GM19395 (cell line): ENCODE measurements at regions not wholly inside any gene's neighbourhood (a gene's known extent, or its start where the extent isn't known, plus 50 kb on each side); places are given as distances from the start of the nearest gene placed in this dataset.

Experiments
- ATAC-seq: cut with Tn5 transposase; IDR thresholded peaks from one replicate; pipeline ENCODE4 v1.9.1; 2021; ENCODE audit warnings: mild to moderate bottlenecking, moderate library complexity; ENCODE audit not compliant: unreplicated experiment

DNA sequence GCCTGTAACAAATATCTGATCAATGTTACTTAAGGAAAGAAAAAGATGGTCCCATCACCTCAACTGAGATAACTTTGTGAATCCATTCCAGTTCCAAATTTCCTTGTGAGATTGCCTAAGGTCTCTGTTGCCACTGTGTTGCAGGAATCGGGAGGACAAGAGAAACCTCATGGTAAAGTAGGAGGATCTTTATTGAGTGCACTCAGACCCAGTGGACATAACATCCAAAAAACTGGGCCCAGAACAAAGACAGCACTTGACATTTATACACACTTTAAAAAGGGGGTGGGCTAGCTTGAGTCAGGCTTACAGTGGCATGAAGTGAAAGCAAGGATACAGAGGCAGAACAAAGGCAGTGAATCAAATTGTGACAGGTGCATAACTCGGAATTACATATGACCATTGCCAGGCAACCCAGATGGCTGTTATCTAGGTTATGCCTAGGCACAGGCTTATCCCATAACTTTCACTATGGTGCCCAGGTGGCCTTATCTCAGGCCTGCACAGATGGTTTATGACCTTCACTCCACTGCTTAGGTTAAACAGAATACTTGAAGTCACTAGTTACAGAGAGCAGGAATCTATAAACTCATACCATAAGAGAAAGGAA, 459.4 kb upstream of the PCDH20 start:
- no peak for ATAC-seq

DNA sequence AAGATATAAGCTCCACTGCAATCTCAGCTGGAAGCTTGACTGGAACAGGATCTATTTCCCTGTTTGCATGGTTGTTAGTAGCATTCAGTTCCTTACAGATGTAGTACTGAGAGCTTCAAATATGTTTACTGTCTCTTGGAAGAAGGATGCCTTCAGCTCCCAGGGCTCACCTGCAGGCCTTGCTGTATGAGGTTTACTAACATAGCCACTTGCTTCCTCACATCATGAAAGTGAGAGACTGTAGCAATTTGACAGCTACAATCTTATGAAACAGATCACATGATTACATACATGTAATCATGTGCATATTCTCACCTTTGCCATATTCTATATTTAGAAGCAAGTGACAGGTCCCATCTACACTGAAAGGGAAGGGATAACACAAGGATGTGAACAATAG, 458.1 kb upstream of the PCDH20 start:
- no peak for ATAC-seq

DNA sequence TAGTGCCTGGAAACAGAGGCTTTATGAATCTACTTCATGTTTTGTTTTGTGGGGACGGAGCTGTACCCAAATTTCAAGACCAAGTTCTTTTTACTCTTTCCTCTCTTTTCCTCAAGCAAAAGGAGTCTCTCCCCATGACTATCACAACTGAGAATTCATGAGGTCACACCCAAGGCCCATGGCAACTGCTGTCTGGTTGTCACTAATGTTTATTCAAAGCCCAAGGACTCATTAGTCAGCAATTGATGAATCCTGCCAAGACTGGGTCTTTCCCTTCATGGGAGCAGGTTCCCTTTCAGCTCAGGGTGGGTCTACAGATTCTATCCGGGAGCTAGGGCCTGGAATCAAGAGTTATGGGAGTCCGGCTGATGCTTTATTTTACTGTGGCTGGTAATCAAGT, 441.5 kb upstream of the PCDH20 start:
- no peak for ATAC-seq

DNA sequence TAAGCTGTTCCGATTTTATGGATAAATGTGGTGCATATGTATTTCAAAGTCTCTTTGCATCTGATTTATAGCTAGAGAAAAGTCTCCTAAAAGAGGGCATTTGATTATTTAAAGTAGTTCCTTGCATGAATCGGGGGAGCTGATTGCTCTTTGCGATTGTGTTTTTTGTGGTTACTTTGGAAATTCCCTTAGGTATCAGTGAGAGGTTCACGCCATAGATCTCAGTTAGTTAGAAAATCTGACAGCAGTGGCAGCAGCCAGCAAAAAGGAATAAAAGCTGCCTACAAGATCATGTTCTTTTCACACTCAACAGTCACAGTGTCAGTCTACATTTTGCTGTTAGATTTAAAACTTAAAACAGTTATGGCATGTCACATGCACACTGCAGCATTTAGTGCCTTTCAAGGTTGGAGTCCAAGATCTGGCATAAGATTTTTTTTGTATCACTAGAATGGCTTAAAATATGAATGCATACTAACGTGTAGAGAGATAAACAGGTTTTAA, 436.5 kb upstream of the PCDH20 start:
- no peak for ATAC-seq

DNA sequence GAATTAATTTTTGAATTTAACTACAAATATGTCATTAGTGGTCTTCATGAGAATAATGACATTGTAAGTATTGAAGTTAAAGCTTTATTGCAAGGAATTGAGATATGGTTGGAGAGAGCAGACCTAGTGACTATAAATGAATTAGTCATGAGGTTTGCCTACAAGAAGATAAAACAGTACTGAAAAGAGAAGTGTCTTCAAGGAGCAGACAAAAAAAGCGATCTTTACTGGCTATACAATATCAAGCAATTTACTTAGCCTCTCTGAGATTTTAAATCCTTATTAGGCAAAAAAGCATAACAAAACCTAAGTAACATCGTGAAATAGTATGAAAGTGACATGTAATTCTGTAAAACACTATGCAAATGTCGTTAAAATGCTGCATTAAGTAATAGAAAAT, 435.1 kb upstream of the PCDH20 start:
- no peak for ATAC-seq

DNA sequence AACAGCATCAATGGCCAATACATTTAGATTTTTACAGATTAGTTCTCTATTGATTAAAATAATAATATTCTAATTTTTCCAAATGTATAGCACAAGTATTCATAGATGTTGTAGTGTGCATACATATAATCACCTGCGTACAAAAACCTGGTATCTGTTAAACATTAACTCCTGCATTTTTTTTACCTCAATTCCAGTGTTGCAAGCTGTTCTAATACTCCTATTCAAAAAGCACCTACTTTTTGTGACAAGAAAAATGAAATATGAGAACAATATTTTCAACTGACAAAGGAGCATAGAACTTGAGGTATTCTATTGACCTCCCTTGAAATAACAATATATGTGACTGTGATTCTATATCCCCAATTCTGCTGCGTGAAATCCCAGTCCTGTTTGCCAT, 422.9 kb upstream of the PCDH20 start:
- no peak for ATAC-seq

DNA sequence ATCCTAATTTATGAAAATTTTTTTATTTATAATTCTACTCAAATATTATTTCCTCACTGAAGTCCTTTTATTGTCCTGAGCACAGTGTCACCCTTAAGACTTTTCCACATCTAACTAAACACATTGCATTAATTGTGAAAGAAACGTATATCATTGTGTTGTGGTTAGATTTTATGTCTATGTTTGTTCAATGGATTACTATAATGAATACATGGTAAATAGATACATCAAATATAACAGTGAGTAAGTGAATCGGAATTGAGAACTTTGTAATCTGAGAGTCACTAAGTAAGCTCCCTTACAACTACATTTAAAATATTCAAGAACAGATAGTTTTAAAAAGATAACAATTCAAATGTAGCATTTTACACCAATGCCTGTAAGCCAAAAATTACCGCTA, 417.6 kb upstream of the PCDH20 start:
- ATAC-seq = no peak

DNA sequence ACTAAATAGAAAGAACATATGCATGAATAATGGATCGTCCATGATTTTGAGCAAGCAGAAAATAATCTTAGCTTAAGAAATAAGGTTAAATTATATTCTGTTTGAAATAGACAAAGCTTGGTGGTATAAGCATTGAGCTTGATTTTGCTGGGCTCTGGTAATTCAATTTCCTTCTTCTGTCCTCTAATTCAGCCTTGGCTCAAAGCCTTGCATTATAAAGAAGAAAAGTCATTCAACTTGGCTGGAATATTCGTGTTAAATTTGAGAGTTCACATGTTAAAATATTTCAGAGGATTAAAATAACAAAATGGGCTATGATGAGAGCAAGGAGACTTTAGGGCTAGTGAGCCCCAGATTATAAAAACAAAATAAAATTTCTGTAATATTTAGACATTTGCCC, 415.4 kb upstream of the PCDH20 start:
- ATAC-seq = no peak

DNA sequence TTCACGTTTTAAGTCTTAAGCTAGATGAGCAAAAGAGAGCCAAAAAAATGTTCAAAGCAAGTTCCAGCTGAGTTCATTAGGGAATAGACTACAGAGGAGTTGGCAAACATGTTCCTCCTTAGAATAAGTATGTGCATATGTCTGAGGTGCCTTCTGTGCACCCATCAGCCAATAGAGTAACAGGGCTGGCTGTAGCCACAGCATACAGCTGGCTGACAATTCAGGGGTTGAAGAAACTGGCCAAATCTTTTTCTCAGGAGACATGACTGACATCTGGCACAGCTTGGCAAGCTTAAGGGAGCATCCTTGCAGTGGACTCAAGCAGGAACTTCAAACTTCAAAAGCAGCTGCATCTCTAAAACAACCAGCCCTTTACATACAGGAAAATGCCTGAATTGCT, 414.8 kb upstream of the PCDH20 start:
- no peak for ATAC-seq

DNA sequence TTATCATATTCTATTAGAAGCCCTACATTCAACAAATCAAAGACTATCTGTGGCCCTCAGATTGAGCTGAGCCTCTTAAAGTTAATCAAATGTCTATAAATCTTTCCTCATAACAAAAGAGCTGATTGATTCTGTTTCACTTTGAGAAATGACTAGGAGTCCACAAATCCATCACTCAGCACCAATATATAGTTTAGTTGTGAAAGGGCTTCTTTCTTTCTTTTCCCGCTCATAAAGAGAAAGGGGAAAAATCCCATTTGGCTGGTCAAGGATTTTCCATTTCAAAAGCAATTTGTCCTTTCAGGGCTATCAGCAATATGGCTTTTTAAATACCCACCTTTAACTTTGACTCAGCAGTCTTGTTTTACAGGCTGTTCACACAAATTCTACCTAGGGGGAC, 408.5 kb upstream of the PCDH20 start:
- no peak for ATAC-seq

DNA sequence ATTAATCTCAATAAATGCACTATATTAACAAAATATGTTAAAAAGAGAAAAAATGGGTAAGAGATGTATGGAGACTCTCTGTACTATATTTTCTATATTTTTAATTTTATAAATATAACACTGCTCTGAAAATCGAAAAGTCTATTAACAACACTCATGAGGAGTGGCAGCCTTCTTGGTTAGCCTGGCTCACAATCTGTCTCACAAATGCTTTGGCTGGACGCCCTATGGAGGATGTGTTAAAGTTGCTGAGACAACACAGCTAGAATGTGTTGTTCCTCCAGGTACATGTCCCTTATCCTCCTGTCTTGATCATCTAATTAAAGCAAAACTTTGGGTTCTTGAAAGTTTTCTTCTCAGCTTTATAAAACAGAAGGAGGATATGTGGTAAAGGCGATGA, 396.6 kb upstream of the PCDH20 start:
- no peak for ATAC-seq

DNA sequence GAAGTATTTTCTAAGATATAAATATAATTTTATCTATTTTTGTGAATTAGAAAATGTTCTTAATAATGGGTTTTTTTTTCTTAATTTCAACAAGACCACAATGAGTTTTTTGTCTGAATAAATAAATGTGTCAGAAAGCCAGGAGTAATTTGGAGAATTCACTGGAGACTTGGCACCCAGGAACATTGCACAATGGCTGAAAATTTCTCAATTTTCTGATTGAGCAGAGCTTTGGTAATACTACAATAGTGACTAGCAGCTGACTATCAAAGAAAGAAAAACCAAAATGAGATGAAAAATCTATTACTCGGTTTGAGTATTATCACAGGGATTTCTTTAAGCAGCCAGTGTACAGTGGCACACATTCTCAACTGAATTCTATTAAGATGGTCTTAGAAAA, 394.4 kb upstream of the PCDH20 start:
- ATAC-seq = no peak

DNA sequence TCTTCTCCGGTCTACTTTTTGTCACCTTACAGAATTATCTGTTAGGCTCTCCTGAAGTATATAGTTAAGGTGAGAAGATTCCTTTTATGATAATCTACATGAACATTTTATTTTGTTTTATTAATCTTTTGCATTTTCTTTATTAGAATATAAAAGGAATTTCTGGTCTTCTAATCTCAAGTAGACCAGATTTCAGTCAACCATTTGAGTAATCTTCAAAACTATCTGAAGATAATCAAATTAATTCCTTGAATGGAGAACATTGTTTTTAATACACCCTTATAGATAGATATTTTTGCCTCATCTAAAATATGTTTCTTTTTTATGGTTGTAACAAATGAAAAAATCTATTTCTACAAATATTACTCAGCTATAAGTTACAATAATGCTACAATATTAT, 381.7 kb upstream of the PCDH20 start:
- no peak for ATAC-seq

DNA sequence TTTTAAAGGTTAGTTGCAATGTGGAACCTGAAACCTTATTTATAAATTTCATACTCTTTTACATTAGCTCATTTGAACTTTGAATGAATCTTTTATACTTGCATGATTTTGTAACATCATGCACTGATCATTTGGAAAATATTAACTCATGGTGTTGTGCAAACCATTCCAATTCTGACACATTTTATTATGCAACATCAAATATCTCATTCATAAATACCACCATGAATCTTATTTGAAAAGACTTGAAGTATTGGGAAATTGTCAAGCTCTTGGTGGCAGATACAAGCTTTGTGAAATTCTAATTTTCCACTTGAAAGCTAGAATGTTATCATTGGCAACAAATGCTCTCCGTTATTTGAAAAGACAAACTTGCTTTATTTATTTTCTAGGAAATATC, 379.9 kb upstream of the PCDH20 start:
- ATAC-seq = no peak

DNA sequence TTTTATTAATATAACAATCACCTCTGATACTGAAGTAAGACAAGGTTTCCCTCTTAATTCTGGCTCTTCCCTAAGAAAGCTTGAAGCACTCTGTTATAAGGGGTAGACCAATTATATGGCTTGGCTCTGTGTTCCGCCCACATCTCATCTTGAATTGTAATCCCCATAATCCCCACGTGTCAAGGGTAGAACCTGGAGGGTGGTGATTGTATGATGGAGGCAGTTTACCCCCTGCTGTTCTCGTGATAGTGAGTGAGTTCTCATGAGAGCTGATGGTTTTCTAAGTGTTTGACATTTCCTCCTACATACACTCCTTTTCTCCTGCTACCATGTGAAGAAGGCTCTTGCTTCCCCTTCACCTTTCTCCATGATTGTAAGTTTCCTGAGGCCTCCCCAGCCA, 363.8 kb upstream of the PCDH20 start:
- no peak for ATAC-seq

DNA sequence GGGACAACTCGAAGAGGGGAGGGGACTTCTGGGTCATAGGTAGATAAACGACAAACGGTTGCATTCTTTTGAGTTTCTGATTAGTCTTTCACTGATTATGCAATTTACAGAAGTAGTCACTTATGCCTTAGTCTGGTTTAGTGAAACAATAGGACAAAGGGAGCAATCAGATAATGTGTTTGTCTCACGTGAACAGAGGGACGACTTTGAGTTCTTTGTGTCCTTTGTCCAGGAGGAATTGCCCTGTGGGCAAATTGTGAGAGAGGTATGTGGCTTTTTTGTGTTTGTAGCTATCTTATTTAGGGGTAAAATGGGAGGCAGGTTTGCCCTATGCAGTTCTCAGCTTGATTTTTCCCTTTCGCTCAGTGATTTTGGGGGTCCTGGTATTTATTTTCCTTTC, 362.9 kb upstream of the PCDH20 start:
- no peak for ATAC-seq

DNA sequence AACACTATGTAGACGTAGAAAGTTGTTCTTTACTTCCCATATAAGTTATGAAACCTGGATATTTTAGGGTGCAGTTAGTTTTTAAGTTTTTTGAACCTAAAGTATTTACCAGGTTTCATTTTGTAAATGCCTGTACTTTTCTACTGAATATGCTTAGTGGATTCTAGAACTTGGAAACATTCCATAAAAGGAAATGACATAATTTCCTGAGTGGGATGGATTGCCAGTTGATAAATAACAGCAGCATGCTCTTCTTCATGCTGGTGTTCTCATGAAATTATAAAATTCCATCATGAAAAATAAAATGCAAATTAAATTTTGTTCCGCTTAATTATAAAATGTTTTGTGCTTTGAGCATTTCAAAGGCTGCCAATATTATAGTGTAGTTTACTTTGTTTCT, 362.2 kb upstream of the PCDH20 start:
- ATAC-seq = no peak

DNA sequence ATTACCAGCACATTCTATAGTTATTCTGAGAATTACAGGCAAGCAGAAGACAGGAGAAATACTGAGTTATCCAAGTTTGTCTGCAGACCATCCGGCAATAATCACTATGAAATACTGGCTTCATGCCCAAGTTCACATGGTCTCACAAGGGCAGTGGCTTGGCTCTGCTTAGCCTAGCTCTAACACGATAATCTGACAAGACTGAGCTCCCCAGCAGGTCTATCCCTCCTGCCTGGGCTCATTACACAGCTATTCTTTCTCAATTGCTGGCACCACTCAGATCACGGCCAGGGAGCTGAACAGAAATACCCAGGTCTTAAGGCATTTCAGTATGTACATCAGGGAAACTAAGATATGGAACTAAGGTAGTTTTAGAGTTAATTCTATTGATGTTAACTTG, 361.6 kb upstream of the PCDH20 start:
- no peak for ATAC-seq

DNA sequence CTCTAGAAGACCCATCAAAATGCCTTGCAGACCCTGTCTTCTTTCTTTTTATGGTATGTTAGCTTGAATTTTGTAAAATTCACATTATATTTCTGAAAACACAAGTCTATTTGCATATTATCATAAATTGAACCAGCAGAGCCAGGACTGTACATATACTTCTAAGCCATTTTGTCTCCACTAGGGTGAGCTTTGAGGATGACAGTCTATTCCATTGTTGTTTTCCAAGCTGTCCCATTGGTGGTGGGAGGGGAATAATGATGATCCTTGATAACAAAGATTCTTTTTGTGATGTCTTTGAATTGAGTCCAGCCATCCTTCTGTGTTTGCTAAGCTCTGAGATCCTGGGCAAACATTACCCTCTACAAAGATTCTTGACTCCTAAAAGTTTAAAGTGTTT, 359.3 kb upstream of the PCDH20 start:
- ATAC-seq = no peak

DNA sequence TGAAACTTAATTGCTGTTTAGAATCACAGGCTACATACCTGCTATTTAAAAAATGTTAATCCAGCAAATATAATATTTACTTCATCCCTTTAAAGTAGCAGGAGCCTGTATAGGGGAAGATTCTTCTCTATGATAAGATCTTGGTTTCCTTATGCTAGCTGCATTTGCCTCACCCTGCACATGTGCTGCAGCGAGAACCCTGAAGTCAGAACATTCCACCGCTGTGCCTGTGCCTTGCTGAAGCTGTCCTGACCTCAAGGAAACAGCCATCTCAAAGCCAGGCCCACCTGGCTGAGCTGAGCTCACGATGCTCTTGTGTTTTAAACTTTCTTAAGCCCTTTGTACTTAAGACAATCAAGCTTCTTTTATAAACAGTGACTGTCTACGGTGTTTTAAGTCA, 355.0 kb upstream of the PCDH20 start:
- no peak for ATAC-seq

DNA sequence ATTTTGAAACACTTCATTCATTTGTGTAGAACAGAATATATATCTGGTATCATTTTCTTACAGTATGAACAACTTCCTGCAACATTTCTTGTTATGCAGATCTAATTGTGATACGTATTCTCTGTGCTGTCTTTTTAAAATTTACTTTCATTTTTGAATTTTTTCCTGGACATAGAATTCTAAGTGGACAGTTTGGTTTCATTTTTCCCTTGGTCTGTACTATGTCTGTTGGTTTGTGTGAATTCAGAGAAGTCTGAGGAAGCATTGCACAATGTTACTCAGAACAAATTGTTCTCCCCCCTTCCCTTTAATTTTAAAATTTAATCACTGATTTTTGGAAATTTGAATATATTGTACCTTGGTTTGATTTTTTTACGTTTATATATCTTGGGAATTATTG, 352.5 kb upstream of the PCDH20 start:
- no peak for ATAC-seq

DNA sequence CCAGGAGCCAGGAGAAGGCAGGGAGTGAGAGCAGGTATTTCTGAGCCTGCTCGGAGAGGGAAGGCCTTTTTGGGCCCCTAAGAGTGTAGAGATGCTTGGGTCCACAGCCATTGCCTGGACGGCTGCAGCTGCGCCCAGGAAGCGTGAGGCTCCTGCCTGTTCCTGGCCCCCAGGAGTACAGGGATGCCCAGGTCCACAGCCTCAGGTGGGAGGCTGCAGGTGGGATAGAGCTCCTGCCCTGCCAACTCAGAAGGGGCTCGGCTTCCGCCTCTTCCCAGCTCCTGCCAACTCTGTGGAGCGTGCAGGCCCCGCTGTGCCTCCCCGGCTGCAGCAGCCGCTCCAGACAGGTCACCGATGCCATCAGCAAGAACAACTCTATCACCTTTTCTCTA, 351.0 kb upstream of the PCDH20 start:
- ATAC-seq = no peak

DNA sequence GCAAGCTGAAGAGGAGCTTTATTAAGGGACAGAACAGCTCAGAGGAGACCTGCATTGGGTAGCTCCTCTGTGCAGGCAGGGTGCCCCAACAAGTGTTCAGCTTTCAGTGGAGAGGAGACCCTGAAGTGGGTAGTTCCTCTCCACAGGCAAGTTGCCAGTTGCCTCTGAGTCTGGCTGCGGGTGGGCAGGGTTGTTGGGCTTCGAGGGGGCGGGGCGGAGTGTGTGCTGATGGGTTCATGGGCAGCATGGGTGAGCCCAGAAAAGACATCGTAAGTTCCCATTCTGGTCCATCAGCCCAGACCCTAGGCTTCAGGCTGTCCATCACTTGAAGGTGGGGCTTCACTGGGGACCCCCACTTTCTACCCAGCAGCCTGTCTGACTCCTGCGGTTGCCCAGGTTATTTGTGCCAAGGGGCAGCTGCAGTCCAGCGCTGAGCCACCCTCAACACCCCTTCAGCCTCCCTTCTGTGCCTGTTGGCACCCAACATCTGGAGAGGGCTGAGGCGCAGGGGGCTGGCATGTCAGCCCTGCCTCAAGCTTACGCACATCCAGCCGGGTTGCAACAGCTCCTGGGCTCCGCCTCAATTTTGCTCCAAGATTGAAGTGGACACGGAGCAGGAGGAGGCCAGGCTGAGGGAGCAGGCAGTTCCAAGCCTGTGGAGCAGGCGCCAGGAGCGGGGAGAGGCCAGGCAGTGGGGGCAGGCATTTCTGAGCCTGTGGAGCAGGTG, 350.5 kb upstream of the PCDH20 start:
- ATAC-seq = no peak
